Hindlimb muscle (tissue), 1 donor: ENCODE measurements at regions not wholly inside any gene's neighbourhood (a gene's known extent, or its start where the extent isn't known, plus 50 kb on each side); places are given as distances from the start of the nearest gene placed in this dataset.
"Not testable (repeated sequence)": the region's sequence is repeated elsewhere in the genome, so short reads cannot be mapped to it uniquely, and the experiment has no call there.

Experiments
- DNase-seq: peaks from one replicate; pipeline ENCODE4 v3.0.0-alpha.2; 2013

DNA sequence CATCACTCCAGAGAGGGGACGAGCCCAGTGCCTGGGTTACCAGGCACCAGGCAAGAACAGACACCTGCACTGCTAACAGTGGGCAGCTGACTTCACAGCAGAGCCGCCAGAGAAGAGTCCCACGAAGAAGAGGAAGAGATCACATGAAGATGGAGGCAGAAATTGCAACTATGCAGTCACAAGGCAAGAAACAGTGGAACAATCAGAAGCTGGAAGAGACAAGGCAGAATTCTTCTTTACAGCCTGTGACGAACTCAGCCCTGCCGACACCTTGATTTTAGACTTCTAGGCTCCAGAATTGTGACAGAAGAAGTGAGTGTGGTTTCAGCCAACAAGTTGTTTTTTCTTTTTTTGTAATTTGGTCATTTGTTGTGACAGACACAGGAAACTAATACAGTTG, 59.2 kb downstream of the IL12A start:
- no peak for DNase-seq

GRCh38 chr3:160049038-160049437, 60.4 kb downstream of the IL12A start:
- no peak for DNase-seq

GRCh38 chr3:160049565-160049964, 60.9 kb downstream of the IL12A start:
- no peak for DNase-seq

- DNase-seq: no peak
These were observed 61.4 kb downstream of the IL12A start for GRCh38 chr3:160049988-160050387.

GRCh38 chr3:160052385-160053047, 63.9 kb downstream of the IL12A start:
- DNase-seq: no peak

- no peak for DNase-seq
These were observed 64.4 kb downstream of the IL12A start for GRCh38 chr3:160053048-160053391.

- not testable (repeated sequence) for DNase-seq
These were observed 66.2 kb downstream of the IL12A start for GRCh38 chr3:160054862-160055261.

DNA sequence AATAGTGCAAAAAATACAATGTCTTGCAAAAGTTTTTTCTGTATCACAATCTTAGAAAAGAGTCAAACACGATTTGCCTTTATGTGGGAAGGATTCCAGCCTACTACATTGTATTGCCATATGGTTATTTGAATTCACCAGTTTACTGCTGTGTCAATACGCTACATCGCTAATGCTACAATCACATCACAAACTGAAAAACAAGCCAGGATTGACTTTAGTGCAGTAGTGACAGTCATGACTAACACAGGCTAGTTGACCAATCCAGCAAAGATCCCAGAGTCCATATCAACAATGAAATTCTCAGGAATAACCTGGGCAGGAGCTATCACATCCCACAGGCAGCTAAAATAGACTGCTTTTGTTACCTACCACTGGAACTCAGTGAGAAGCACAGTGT, 67.0 kb downstream of the IL12A start:
- DNase-seq: no peak

DNA sequence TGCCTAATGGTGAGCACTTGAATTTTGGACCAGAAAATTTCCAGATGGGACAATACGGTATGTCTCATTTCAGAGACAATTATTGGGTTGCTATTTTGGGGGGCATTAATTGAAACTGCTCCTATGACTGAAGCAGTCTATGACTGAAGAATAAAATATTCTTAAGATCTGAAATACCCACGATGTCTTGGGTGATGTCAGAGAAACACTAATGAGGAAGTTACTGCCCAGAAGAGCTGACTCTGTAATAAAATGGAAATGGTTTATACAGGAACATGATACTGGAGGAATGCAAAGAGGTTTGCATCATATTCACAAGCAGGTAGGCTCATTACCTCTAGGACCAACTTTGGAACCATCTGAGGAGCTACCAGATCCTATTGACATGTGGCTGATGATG, 68.7 kb downstream of the IL12A start:
- no peak for DNase-seq

- DNase-seq: no peak
These were observed 71.9 kb downstream of the IL12A start for GRCh38 chr3:160060409-160061027.

DNA sequence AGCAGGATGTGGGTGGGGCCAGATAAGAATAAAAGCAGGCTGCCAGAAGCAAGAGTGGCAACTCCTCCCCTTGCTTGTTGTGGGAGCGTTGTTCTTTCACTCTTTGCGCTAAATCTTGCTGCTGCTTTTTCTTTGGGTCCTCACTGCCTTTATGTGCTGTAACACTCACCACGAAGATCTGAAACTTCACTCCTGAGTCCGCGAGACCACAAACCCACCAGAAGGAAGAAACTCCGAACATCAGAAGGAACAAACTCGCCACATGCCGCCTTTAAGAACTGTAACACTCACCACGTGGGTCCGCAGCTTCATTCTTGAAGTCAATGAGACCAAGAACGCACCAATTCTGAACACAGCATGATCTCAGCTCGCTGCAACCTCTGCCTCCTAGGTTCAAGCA, 72.9 kb downstream of the IL12A start:
- DNase-seq: no peak

DNA sequence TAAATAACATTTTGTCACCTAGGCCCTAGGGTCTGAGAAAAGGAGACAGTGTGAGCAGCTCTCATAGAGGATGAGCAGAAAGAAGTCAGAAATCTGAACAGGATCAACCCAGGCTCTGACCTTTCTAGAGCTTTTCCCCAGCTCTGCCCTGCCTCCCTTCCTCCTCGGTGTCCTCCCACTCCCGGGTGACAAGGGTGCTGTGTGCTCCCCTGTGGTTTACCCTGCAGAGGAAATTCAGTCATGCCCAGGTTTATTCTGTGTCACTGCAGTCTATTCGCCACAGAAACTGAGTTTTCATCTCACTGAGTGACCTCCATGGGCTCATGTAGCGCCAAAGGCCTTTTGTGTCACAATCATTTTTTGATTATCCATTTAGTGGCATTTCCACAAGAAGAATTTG, 76.6 kb downstream of the IL12A start:
- DNase-seq: no peak

DNA sequence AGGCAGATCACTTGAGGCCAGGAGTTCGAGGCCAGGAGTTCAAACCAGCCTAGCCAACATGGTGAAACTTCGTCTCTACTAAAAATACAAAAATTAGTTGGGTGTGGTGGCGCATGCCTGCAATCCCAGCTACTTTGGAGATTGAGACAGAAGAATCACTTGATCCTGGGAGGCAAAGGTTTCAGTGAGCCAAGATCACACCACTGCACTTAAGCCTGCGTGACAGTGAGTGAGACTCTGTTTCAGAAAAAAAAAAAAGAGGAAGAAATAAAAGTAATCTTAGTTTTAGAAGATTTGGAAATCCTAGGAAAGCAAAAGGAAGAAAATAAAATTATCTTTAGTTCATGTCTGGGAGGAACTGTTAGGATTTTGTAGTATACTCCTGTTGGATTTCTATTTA, 77.2 kb downstream of the IL12A start:
- DNase-seq: no peak

DNA sequence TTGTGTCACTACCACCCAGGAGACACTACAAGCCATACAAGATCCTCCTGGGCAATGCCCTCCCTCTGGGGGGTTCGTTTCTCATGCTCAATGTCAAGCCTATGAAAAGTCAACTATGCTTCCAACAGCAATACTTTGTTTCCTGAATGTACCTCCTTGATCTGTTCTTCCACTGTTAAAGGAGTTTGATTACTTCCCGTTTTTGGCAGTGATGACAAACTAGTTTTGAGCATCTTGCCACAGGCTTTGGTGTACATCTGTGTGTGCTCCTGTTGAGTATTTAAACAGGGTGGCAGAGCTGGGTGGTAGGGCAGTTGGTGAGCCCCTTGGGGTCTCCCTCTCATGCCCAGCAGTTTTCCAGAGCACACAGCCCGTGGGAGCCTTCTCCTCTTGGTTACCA, 81.4 kb downstream of the IL12A start:
- DNase-seq: no peak

DNA sequence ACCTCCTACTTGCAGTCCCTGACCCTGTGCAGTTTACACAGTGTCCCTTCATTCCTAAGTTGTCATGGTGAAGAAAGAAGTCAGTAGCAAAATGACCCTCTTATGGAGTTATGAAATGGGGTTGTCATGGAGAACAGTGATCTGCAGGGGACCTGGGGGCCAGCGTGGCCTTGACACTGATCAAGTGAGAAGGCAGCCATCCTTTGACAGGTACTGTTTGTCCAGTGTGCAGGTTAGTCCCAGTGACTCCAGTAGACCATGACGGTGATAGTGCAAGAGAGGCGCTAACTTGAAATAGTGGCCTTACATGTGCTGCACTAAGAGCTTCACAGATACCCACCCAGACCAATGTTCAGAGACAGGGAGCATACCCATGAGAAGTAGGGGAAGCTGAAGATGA, 87.9 kb downstream of the IL12A start:
- no peak for DNase-seq

DNA sequence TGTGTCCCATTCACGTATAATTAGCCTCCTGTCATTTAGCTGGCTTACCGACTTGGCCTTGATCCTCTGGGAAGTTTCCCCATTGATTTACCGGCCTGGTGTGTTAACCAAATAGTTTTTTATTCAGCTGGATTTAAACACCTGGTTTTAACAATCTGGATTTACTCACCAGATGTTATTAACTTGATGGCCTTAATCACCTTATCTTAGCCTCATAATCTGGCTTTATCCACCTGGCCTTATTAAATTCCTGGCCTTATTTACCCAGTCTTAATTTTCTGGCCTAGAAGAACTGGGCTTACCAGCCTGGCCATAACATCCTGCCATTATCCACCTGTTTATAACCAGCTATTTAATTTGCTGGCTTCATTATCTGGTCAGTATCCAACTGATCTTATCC, 89.9 kb downstream of the IL12A start:
- no peak for DNase-seq

- DNase-seq: no peak
These were observed 93.4 kb downstream of the IL12A start for GRCh38 chr3:160081958-160082533.

GRCh38 chr3:160084998-160085397, 96.4 kb downstream of the IL12A start:
- DNase-seq: no peak

GRCh38 chr3:160088492-160089137, 100.0 kb downstream of the IL12A start:
- DNase-seq: no peak

GRCh38 chr3:160090653-160091052, 102.0 kb downstream of the IL12A start:
- no peak for DNase-seq

DNA sequence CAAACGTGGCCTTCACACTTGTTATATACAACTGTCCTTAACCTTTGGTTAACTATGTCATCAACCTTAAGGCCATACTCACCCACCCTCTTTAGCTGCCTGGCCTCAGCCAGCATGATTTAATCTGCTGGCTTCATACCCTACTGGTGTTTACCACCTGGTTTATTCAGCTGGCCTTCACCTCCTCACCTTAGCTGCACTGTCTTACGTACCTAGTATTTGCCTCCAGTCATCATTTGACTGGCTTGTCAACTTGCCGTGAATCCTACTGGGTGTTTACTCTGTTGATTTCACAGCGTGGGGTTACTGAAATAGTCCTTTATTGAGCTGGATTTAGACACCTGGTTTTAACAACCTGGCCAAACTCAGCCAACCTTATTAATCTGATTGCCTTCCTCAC, 102.8 kb downstream of the IL12A start:
- DNase-seq: no peak

DNA sequence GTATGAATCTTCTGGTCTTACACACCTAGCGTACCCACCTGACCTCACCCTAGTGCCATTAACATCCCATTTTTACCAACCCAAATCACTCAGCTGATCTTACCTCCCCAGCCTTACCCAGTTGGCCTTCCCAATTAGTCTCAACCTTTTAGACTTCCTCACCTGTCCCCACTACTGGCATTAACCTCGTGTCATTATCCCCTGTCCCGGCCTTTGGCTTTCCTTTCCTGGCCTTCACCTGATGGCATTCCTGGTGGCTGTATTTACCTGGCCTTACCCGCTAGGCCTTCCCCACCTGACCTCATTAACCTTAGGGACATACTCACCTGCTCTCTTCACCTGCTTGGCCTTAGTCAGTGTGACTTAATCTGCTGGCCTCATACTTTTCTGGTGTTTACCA, 104.1 kb downstream of the IL12A start:
- DNase-seq: no peak

- no peak for DNase-seq
These were observed 105.9 kb downstream of the IL12A start for GRCh38 chr3:160094562-160094961.

- no peak for DNase-seq
These were observed 108.8 kb downstream of the IL12A start for GRCh38 chr3:160097478-160097877.
